GM21526 (cell line): ENCODE measurements at regions not wholly inside any gene's neighbourhood (a gene's known extent, or its start where the extent isn't known, plus 50 kb on each side); places are given as distances from the start of the nearest gene placed in this dataset.
"Not testable (repeated sequence)": the region's sequence is repeated elsewhere in the genome, so short reads cannot be mapped to it uniquely, and the experiment has no call there.

Source experiments
- ATAC-seq: cut with Tn5 transposase; IDR thresholded peaks from one replicate; pipeline ENCODE4 v1.9.1; 2021; ENCODE audit warnings: moderate library complexity; ENCODE audit not compliant: unreplicated experiment, low FRiP score

DNA sequence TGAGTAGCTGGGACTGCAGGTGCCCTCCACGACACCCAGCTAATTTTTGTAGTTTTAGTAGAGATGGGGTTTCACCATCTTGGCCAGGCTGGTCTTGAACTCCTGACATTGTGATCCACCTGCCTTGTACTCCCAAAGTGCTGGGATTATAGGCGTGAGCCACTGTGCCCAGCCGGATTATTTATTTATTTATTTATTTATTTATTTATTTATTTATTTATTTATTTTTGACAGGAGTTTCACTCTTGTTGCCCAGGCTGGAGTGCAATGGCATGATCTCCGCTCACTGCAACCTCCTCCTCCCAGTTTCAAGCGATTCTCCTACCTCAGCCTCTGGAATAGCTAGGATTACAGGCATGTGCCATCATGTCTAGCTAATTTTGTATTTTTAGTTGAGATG is 466.1 kb upstream of the BRINP3 start:
- ATAC-seq, result not testable (repeated sequence)

DNA sequence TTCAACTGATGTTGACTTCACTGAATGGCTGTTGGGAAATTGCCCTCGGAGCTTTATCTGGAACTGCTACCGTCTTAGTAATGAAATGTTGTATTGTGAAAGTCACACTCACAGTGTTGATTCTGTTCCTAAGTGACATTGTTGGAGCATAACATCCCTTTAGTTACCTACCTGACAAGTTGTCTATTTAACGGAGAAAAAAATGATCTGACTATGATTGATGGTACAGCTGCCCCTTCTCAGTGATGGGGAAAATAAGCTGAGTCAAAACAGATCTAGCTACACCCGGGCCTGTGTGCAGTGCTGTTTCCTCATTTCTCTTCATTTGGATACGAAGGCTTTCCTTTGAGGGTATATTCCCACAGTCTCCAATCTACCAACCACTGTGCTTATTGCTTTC is 472.3 kb upstream of the BRINP3 start:
- ATAC-seq, result no peak

DNA sequence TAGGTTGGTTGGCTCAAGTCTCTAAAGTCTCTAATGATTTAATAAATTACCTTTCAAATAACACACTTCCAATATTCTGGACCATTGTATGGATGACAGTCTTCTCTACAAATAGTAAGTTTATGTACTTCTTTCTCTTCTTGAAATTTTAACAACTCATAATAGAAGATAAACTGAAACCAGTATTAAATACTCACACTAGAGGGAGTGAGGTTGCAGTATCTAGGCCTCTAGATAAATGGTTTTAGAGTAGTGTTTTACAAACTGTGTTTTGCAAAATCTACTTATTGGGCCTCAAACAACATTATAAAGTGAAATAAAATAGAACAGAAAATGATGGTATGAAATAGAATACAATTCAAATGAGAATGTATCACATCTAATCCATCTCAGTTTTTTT is 479.9 kb upstream of the BRINP3 start:
- no peak for ATAC-seq

DNA sequence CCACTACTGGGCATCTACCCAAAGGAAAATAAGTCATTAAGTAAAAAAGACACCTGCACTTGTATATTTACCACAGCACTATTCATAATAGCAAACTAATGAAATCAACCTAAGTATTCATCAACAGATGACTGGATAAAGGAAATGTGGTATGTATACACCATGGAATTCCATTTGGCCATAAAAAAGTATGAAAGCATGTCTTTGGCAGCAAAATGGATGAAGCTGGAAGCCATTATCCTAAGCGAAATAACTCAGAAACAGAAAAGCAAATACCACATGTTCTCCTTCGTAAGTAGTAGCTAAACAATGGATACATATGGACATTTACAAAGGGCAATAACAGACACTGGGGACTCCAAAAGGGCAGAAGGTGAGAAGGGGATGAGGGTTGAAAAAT is 485.7 kb upstream of the BRINP3 start:
- ATAC-seq, result no peak

DNA sequence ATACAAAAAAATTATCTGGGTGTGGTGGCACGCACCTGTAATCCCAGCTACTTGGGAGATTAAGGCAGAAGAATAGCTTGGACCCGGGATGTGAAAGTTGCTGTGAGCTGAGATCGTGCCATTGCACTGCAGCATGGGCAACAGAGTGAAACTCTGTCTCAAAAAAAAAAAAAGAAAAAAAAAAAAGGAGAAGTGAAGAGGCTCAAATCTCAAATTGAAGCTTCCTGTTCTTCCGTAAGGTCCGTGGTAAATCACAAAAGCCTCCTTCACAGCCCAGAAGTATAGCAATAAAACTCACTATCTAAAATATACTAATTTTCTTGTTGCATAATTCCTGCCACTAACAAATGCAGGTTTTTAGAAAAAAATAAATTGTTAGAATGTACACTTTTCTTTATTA is 498.2 kb upstream of the BRINP3 start:
- no peak for ATAC-seq

DNA sequence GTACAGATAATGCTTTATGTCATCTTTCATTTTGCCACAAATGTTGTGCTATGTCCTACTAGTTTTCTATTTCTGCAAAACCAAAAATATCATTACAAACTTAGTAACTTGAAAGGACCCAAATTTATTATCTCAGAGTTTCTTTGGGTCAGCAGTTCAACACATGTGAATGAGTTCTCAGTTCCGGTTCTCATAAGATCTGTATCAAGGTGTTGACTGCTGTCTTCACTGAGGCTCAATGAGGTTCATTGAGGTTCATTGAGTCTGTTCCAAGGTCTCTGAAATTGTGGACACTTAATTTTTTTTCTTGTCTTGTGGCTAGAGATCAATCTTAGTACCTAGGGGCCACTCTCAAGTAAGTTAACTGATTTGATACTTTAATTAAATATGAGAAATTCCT is 525.1 kb upstream of the BRINP3 start:
- no peak for ATAC-seq

DNA sequence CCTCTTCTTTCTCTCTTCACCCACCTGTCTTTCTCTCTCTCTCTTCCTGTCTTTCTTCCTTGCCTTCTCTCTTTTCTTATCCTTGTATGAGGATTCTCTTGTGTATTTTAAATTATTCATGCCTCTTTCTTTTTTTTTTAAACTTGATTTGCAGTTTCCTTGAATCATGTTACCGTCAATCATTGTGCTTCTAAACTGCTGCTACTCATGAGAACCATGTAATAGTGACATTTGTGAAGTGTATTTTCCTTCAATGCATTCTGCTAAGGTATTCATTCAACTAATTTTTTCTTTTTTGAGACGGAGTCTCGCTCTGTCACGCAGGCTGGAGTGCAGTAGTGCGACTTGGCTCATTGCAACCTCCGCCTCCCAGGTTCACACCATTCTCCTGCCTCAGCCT is 539.1 kb upstream of the BRINP3 start:
- ATAC-seq, result no peak

DNA sequence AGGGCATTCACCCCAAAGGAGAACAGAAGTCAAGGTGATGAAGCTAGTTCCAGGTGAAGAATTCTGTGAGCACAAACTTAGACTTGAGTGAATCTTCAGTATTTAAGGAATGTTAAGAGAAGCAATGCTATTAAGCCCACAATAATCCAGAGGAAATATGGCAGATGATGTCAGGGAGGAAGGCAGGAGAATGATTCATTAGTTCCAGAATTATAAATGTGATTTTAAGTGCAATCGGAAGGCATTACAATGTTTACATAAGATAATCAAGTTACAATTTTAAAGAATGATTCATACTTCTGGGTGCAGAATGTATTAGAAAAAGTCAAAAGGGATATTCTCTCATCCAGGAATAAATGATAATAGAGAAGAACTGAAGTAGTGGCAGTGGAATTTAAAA is 545.2 kb upstream of the BRINP3 start:
- ATAC-seq, result no peak

DNA sequence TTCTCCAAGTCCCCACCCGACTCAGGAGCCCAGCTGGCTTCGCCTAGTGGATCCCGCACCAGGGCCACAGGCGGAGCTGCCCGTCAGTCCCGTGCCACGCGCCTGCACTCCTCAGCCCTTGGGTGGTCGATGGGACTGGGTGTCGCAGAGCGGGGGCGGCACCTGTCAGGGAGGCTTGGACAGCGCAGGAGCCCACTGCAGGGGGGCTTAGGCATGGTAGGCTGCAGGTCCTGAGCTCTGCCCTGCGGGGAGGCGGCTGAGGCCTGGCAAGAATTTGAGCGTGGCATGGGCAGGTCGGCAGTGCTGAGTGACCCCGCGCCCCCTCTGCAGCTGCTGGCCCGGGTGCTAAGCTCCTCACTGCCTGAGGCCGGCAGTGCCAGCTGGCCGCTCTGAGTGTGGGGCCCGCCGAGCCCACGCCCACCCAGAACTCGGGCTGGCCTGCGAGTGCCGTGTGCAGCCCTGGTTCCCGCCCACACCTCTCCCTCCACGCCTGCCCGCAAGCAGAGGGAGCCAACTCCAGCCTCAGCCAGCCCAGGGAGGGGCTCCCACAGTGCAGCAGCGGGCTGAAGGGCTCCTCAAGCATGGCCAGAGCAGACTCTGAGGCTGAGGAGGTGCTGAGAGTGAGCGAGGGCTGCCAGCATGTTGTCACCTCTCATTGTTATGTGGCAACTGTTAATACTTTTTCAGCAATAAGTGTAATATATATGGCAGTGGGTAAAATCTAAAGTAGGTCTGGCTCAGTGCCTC is 548.4 kb upstream of the BRINP3 start:
- ATAC-seq, result no peak

DNA sequence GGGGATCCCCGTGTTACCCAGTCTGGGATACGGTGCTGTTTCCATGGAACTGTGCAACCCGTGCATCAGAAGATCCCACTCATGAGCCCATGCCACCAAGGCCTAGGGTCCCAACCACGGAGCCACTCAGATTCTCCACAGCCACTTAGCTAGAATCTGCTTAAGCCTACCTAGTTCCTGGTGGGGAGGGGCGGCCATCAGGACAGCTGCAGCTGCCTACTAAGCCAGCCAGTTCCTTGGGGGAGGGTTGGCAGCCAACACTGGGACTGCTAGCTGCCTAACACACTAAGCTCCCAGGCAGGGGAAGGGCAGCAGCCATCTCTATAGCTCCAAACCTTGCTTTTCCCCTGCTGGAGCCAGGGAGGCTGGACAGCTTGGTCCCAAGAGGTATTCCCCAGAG is 549.2 kb upstream of the BRINP3 start:
- ATAC-seq, result no peak

DNA sequence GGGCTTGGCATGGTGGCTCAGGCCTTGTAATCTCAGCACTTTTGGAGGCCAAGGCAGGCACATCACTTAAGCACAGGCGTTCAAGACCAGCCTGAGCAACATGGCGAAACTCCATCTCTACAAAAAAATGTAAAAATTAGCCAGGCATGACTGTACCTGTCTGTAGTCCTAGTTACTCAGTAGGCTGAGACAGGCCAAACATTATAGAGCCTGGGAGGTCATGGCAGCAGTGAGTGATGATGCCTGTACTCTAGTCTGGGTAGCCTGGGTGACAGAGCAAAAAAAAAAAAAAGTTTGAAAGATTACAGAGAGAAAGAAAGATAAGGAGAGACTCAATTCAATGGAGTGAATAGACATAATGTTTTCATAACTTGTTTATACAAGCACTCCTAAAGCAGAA is 556.5 kb upstream of the BRINP3 start:
- ATAC-seq, result no peak

DNA sequence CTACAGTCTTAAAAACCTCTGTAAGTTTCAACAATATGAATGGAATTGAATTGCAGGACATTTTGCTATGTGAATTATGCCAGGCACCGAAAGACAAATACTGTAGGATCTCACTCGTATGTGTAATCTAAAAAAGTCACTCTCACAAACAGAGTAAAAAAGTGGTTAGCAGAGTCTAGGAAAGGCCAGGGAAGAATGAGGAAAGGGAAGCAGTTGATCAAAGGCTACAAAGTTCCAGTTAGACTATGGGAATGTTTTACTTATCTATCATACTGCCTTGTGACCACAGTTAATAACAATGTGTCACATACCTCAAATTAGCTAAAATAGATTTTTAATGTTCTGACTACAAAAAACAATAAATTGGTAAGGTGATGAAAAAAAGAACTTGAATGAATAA is 565.4 kb upstream of the BRINP3 start:
- ATAC-seq, result no peak

DNA sequence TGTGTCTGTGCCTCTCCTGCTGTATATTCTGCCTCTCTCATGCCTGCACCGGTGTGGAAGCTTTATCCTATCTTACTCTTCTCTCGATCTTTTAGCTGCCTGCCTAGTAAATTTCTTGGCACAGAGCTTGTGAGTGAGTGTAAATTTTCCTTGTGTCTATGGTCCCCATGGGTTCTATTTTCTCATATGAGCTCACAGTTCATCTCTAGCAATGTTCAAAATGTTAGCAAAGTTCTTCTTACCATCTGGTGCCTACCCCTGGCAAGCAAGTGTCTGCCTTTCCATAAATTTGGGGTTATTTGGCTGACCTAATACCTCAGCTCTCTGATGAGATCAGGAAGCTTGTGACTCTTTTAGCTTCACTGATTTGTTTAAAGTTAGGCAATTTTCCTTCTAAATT is 572.1 kb upstream of the BRINP3 start:
- no peak for ATAC-seq

DNA sequence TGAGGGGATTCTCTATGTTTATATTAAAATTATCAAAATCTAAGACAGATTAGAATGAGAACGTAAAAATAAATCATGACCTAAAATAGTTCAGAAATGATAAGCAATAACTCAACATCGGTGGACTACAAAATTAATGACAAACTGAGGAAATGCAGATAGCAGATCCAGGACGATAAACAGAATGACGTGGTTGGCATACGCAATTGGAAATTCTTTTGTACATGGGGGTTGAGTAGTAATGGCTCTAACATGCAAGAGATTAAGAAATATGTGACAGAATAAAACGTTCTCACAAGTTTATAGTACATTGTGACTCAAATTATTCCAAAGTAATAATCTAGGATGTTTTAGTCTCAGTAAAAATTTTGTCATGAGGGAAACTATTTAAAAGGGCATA is 575.2 kb upstream of the BRINP3 start:
- ATAC-seq, result no peak

DNA sequence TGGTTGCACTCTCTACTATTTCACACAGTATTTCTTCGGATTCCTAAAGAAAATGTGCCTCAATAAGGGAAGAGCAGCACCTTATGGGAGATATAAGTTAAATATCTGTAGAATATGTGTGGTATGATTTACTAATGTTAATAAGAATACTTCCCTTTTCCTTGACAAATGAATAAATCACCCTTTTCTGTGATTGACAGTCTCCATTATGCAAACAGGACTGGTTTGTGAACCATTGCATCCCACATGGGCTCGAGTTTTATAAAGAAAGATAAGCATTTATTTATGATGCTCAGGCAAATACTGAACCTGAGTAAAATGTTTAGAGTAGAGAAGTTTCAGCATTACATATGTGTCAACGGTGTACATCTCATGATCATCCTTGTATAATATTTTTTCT is 587.7 kb upstream of the BRINP3 start:
- ATAC-seq, result no peak

DNA sequence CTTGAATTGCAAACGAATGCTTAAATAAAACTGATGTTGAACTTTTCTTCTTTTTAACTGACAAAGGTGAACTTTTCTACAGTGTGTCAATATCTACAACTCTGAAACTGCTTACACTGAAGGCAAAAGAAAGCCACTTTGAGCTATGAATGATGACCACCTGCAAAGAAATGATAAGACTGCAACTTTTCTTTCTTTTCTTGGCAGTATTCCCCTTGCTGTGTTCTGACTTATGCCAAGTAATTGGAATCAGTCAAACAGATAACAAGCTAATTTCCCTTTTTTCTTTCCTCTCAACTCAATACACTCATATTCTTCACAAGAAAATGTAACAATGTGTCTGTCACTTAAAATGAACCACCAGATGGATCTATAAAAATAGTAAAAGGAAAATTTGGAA is 588.1 kb upstream of the BRINP3 start:
- no peak for ATAC-seq

DNA sequence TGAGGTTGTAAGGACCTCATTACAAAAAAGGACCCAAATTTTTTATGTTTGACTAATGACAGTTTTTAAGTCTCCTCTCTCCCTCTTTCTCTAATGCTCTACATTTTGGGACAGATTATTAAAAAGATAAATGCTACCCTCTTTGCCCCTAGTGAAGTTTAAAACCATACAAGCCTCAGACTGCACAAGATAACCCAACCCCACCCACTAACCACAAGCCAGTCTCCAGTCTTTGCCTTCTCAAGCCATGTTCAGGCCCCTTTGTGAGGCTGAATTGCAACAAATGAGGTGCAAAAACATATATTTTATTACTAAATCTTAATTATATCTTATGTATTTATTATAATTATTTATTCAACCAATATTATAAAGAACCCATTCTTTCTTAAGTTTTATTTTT is 597.2 kb upstream of the BRINP3 start:
- ATAC-seq, result no peak

DNA sequence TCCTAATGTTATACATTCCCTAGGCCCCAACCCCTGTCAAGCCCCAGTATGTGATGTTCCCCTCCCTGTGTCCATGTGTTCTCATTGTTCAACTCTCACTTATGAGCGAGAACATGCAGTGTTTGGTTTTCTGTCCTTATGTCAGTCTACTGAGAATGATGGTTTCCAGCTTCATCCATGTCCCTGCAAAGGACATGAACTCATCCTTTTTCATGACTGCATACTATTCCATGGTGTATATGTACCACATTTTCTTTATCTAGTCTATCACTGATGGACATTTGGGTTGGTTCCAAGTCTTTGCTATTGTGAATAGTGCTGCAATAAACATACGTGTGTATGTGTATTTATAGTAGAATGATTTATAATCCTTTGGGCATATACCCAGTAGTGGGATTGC is 605.4 kb upstream of the BRINP3 start:
- ATAC-seq, result not testable (repeated sequence)

DNA sequence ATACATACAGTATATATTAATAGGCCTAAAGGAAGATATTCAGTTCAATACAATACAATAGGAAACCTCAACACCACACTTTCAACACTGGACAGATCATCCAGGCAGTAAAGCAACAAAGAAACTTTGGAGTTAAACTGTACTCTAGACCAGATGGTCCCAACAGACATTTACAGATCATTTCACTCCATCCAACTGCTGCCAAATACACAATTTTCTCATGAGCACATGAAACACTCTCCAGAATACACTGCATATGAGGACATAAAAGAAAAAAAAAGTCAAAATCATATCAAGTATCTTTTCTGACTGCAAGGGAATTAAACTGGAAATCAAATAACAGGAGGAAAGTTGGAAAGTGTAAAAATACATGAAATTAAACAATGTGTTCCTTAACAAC is 607.5 kb upstream of the BRINP3 start:
- ATAC-seq, result no peak

DNA sequence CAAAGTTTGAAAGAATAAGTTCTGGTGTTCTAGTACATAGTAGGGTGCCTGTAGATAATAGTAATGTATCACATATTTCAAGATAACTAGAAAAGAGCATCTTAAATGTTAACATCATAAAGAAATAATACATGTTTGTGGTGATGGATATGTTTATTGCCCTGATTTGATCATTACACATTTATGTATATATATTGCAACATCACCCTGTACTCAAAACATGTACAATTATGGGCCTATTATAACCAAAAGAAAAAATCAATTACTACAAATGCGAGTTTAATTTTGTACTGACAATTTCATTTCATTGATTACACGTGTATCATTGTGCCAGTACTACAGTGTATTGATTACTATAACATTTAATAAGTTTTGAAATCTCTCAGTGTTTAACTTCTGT is 609.2 kb upstream of the BRINP3 start:
- ATAC-seq, result no peak

DNA sequence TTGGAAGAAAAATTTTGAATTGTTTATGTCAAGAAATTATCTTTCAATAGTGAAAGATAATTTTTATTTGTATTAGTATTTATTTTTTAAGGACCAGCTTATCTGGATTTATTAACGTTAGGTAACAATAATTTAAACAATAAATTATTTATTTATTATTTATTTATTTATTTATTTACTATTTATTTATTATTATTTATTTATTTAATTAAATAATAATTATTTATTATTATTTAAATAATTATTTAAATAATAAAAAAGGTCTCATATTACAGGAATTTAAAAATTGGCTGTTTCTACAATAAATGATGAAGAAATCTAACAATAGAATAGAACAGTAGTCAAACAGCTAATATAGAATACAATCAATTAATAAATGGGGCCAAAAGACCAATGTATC is 618.7 kb upstream of the BRINP3 start:
- ATAC-seq, result no peak

DNA sequence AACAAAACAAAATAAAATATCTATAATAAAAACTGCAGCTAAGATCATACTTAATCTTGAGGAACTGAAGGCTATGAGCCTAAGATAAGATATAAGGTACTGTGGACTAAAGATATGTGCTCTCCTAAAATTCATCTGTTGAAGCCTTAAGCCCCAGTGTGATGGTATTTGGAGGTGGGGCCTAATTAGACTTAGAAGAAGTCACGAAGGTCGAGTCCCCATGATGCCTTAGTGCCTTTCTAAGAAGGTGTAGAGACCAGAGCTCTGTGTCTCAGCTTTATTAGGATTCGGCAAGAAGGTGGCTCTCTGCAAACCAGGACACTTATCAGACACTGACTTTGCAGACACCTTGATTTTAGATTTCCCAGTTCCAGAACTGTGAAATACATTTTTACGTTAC is 622.0 kb upstream of the BRINP3 start:
- ATAC-seq, result no peak

DNA sequence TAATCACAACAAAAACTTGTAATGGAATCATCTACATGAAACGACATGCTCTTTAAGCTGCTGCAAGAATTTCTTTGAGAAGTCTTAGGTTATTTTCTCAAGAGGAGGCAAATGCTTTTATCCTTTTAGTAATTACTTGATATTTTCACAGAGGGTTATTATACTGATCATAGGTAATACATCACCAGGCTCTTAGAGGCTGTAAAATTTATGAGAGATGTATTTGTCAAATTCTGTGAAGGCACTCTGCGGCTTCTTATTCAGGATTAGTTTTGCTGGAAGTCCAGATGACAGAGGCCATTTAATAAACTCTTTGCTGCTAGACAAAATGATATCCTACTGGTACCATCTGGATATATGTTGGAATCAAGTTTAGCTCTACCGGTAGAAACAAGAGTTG is 624.3 kb upstream of the BRINP3 start:
- ATAC-seq, result no peak
